ENCODE measurements at regions not wholly inside any gene's neighbourhood (a gene's known extent, or its start where the extent isn't known, plus 50 kb on each side); places are given as distances from the start of the nearest gene placed in this dataset.

GRCh38 chr5:66306844-66307315 lies 162.8 kb downstream of the SREK1 start:
- no peak for DNase-seq

- DNase-seq: peak; percentile 32
These were observed 163.6 kb downstream of the SREK1 start for GRCh38 chr5:66307647-66308241.

GRCh38 chr5:66312266-66312665 lies 168.2 kb downstream of the SREK1 start:
- DNase-seq: no peak

GRCh38 chr5:66315784-66316183 lies 171.7 kb downstream of the SREK1 start:
- DNase-seq: no peak

- no peak for DNase-seq
These were observed 178.9 kb downstream of the SREK1 start for GRCh38 chr5:66322786-66323528.

GRCh38 chr5:66323529-66323895 lies 179.4 kb downstream of the SREK1 start:
- no peak for DNase-seq

GRCh38 chr5:66324357-66324756 lies 180.3 kb downstream of the SREK1 start:
- no peak for DNase-seq

- no peak for DNase-seq
These were observed 182.2 kb downstream of the SREK1 start for GRCh38 chr5:66326276-66326675.

GRCh38 chr5:66327008-66327407 lies 182.9 kb downstream of the SREK1 start:
- DNase-seq: no peak

- DNase-seq: no peak
These were observed 185.0 kb downstream of the SREK1 start for GRCh38 chr5:66329078-66329477.

- no peak for DNase-seq
These were observed 189.1 kb downstream of the SREK1 start for GRCh38 chr5:66333192-66333591.

GRCh38 chr5:66337626-66338226 lies 193.6 kb downstream of the SREK1 start:
- no peak for DNase-seq

GRCh38 chr5:66338828-66339227 lies 194.7 kb downstream of the SREK1 start:
- DNase-seq: no peak

GRCh38 chr5:66339896-66340295 lies 195.8 kb downstream of the SREK1 start:
- no peak for DNase-seq

- DNase-seq: no peak
These were observed 196.7 kb downstream of the SREK1 start for GRCh38 chr5:66340786-66341185.

- DNase-seq: no peak
These were observed 198.3 kb downstream of the SREK1 start for GRCh38 chr5:66342341-66342880.

GRCh38 chr5:66343370-66344071 lies 199.4 kb downstream of the SREK1 start:
- no peak for DNase-seq

- DNase-seq: no peak
These were observed 200.4 kb downstream of the SREK1 start for GRCh38 chr5:66344544-66344943.

- DNase-seq: no peak
These were observed 201.2 kb downstream of the SREK1 start for GRCh38 chr5:66345281-66345680.

- DNase-seq: no peak
These were observed 202.8 kb downstream of the SREK1 start for GRCh38 chr5:66346869-66347268.

- no peak for DNase-seq
These were observed 204.5 kb downstream of the SREK1 start for GRCh38 chr5:66348387-66349125.

GRCh38 chr5:66351813-66352212 lies 207.7 kb downstream of the SREK1 start:
- DNase-seq: no peak

- no peak for DNase-seq
These were observed 209.1 kb downstream of the SREK1 start for GRCh38 chr5:66353186-66353585.
